ENCODE measurements at regions not wholly inside any gene's neighbourhood (a gene's known extent, or its start where the extent isn't known, plus 50 kb on each side); places are given as distances from the start of the nearest gene placed in this dataset.

DNA sequence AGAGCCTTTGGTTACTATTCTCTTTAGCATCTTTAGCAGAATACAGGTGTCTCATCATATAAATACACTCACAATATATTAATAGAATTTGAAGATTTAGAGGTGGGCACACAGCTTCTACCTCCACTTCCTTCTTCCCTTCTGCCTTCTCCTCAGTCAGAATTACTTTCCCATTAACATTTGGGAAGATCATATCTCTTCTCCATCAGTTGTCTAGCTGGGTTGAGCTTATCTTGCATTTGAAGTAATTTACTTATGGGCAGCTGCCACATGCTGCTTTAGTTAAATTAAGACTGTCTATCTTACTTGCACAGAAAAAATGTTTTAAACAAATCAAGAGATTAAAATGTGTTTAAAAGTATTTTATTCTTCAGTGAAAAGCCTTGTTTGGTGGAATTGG, 110.1 kb upstream of the ASIC2 start:
- no peak for DNase-seq (ENCODE audit: low read depth in 2 of 3, low spot score in 2 of 3)

DNA sequence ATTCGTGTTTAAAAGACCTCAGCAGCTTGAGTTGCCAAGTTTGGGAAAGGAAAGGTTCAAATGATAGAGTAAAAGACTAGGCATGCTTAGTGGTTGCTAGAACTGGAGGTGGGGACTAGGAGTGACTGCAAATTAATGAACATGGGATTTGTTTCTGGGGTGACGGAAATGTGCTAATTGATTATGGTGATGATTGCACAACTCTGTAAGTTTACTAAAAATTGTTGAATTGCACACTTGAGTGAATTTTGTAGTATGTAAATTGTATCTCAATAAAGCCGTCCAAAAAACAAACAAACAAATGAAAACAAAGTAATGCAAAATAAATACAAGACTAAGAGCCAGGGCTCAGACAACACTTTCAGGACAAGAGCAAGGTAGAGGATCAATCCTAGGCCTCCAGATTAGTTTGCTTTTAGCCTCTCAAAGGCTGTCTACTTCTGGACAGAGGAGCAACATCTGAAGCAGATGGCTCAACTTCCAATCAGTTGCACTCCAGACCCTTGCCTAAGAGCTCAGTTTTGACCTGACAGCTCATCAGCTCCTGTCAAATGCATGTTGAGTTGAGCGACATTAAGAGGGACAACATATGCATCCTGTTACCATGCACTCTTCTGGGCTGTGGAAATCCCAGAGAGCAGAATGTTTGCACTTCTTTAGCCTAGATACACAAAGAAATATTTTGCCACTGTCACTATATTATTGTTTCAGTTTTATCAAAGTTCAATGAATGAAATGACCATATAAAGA, 111.2 kb upstream of the ASIC2 start:
- DNase-seq (ENCODE audit: low read depth in 2 of 3, low spot score in 2 of 3) = no peak

DNA sequence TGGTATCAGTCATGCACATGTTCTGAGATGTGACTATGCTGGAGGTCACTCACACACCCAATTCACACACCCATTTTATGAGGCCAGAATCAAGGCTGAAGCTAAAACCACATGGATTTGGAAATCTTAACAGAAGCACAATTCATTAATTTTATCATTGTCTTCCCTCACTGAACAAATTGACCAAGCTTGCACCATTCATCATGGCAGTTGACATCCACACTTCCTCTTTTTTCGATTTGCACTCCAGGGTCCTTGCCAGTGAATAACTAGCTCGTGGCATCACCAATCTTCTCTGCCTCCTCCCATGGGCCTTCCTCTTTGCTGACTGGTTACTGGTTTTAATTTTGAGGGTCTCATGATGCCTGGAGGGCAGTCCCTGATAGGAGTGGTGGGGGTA, 123.0 kb upstream of the ASIC2 start:
- DNase-seq (ENCODE audit: low read depth in 2 of 3, low spot score in 2 of 3) = peak in 2 of 3 donors; percentile 5 to 57

DNA sequence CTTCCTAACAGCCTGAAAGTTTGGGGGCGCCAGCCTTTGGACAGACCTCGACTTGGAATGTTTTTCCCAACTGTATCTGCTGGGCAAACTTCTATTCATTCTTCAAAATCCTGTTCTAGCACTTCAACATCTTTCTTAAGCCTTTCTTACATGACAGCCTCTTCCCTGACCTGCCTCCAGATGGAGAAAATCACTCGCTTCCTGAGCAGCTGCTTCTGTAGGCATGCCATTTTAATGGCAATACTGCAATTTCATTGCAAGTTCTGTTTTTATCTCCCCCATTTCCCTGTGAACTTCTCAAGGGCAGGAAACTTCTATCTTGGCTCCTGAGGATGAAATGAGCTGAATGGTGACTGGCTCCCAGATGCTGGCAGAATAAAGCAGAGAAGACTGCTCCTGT, 128.8 kb upstream of the ASIC2 start:
- peak in 1 of 3 donors; percentile 9 for DNase-seq (ENCODE audit: low read depth in 2 of 3, low spot score in 2 of 3)

DNA sequence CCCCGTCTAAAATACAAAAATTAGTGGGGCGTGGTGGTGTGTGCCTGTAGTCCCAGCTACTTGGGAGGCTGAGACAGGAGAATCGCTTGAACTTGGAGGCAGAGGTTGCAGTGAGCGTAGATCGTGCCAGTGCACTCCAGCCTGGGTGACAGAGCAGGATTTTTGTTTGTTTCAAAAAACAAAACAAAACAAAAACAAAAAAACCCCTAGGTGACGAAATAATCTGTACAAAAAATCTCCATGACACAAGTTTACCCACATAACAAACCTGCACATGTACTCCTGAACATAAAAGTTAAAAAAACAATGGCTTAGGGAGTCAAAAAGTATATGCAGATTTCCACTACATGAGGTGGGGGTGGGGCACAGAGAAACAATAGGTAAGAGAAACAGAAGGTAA, 140.5 kb upstream of the ASIC2 start:
- DNase-seq (ENCODE audit: low read depth in 2 of 3, low spot score in 2 of 3) = no peak

DNA sequence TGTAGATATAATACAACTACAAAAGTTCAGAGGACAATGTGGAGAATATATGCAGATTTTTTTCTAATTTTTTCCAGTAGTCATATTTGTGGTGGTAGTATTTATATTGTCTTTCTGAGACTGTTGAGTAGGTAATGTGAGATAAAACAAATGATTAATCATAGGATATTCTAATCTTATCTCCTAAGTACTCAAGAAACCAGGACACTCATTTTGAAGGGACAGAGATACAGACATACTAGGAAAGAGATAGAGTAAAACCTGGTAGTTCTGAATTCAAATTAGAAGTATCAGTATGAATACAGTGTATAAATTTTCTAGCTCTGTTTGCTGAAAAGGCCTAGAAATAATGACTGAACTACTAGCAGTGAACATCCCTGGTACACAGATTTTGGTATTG, 141.7 kb upstream of the ASIC2 start:
- no peak for DNase-seq (ENCODE audit: low read depth in 2 of 3, low spot score in 2 of 3)

DNA sequence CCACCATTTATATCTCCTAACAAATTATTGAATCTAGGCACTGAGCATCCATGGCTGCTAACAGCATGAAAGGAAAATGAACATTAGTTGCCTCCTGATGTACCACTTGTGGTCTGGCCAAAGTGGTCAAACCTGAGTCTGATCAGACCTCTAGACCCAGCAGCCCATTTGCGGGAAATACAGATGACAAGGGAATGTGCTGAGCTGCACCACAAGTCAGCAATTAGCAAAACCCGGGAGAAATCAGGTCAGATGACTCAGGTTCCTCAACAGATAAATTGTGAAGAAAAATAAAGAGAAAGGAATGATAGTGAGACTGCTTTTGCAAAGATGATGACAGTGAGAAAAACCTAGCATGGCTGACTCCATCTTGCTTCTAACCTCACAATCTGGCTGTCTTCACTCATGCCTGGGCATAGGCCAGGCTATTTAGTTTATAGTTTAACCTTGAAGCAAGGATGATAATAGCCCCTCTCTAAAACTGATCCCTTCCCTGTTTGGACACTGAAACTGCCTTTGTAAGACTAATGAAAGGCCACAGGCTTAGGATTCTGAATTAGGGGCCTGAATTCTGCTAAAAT, 142.7 kb upstream of the ASIC2 start:
- no peak for DNase-seq (ENCODE audit: low read depth in 2 of 3, low spot score in 2 of 3)

DNA sequence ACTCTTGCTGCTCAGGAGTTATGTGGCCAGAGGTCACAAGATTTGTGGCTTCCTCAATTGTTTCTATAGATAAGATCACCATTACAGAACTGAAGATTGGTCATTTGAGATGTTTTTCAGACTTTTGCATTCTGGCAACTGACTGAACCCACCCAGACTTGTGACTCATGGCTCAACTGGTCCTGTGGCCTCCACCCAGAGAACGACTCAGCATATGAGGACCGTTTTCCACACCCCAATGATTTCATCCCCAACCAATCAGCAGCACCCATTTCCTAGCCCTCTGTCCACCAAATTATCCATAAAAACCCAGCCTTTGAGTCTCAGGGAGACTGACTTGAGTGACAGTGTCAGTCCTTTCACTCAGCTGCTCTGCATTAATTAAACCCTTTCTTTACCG, 143.2 kb upstream of the ASIC2 start:
- DNase-seq (ENCODE audit: low read depth in 2 of 3, low spot score in 2 of 3) = no peak

DNA sequence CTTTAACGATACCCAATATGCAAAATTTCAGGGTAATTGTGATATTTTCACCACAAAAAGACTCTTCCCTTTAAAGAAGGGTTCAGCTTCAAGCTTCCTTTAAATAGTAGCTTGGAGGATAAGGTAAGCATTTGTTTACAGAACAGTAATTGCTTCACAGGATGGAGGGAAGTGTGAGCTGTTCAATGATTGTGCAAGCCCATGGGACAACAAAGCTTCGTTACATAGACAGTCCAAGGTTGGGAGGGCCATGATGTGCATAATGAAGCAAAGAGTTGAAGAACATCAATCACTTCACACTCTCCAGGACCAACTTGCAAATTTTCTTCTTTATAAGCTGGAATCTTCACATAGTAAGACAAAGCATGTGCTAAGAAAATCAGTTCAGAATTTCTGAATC, 145.0 kb upstream of the ASIC2 start:
- DNase-seq (ENCODE audit: low read depth in 2 of 3, low spot score in 2 of 3) = no peak

DNA sequence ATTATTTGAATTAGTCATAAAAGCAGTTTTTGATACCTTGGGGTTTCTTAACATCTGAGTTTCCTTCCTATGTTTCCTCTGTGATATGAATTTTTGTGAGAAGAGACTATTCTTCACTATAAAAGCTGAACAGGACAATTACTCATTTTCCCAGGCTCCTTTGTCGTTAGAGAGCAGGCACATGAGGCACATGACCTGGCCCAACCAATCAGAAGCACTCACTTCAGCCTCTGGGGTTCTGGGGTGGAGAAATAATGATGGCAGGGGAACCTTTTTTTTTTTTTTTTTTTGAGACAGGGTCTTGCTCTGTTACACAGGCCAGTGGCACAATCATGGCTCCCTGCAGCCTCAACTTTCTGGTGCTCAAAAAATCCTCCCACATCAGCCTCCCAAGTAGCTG, 145.5 kb upstream of the ASIC2 start:
- DNase-seq (ENCODE audit: low read depth in 2 of 3, low spot score in 2 of 3) = no peak

DNA sequence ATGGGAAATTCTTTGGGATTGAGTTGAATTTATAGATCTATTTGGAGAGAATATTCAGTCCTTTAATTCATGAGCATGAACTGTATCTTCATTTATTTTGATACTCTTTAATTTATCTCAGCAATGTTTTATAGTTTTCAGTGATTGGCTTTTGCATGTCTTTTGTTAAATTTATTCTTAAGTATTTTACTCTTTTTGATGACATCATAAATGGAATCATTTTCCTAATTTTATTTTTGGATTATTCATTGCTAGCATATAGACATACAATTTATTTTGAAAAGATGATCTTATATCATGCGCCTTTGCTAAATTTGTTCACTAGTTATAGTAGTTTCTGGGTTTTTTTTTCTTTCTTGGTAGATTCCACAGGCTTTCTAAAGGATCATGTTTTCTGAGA, 149.2 kb upstream of the ASIC2 start:
- no peak for DNase-seq (ENCODE audit: low read depth in 2 of 3, low spot score in 2 of 3)

DNA sequence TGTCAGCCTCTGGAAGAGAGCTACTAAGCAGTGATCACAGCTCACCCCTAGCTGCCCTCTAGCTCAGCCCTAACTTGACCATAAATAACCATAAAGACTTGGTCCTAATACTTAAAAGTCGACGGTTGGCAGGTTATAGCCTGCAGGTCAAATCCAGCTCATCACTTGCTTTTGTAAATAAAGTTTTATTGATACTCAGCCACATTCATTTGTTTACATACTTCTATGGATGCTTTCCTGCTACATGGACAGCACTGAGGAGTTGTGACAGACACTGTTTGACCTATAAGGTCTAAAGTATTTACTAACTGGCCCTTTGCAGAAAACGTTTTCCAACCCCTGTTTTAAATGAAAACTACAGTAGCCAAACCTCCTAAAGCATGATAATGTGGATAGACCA, 151.6 kb upstream of the ASIC2 start:
- DNase-seq (ENCODE audit: low read depth in 2 of 3, low spot score in 2 of 3) = no peak

DNA sequence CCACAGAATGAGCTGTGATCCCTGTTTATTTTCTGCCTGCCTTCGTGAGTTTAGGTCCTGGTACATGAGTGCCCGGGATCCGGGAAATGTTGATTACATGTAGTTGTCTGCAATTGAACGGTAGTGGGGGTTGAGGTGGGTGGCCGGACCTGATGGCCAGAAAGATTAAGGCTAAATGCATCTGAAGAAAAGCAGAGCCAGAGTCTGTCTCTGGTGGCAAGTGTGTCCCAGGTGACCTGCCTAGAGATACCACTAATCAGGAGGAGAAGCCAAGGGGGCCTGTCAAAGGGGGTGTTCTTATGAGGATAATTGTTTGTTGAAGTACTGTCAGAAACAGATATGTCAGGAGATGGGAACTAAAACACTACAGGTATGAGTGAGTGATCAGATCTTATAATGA, 154.0 kb upstream of the ASIC2 start:
- no peak for DNase-seq (ENCODE audit: low read depth in 2 of 3, low spot score in 2 of 3)

DNA sequence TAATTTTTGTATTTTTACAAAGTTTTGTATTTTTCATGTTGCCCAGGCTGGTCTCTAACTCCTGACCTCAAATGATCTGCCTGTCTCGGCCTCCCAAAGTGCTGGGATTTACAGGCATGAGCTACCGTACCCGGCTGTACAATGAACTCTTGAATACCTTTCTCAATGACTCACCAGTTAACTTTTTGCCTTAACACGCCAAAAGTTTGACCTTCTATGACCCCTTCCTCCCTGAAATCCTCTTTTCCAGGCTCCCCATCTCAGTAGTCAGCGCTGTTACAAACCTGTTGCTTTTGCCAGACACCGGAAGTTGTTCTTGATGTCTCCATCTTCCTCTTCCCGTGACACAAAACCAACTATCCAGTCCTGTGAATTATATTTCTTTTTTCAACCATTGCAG, 158.1 kb upstream of the ASIC2 start:
- DNase-seq (ENCODE audit: low read depth in 2 of 3, low spot score in 2 of 3) = no peak

DNA sequence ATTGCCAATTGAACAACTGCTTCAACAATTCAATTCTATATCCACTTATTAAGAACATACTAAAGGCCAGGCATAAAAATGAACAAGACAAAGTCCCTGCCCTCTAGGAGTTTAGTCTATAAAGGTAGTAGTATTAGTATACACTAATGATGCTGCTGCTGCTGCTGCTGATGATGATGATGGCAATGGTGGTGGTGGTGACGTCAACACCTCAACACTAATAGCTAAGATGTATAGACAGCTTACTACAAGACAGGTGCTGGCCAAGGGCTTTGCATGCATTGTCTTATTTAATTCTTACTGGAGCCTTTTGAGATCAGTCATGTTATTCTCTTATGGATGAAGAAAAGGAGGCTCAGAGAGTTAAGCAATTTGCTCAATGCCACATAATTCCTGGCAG, 164.4 kb upstream of the ASIC2 start:
- no peak for DNase-seq (ENCODE audit: low read depth in 2 of 3, low spot score in 2 of 3)

DNA sequence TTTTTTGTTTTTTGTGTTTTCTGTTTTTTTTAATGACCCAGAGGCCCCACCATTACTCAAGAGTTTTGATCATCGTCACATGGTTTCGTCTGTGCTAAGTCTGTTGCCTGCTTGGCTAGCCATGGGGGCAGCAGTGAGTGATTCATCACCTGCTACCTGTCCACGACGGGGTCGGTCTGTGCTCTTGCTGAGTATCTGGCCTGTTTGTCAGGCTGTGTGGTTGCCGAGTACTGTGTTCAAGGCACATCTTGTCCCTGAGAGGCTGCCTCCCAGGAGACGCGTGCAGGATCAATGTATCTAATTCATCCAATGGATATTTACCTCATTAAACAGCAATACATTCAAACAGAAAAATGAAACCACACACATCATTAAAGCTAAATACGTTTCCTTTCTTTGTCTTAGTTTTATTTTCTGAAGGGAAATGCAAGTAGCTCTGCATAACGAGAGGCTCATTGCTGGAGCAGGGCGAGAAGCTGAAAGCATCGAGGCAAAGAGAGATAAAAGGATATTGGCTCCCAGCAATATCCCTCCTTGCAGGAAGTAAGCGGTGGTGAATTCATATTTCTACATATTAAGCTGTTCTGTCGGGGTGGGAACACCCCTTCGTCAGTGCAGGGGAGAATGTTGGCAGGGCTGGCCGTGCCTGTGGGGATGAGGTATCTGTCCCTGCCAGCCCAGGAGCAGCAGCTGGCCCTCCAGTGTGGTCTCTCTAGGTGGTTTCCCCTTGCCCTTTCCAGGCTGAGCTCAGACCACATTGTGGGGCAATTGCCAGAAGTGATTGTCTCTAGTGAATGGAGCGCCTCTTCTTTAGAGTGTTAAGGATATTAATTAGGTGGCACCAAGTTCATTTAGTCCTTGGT, 166.2 kb upstream of the ASIC2 start:
- no peak for DNase-seq (ENCODE audit: low read depth in 2 of 3, low spot score in 2 of 3)

DNA sequence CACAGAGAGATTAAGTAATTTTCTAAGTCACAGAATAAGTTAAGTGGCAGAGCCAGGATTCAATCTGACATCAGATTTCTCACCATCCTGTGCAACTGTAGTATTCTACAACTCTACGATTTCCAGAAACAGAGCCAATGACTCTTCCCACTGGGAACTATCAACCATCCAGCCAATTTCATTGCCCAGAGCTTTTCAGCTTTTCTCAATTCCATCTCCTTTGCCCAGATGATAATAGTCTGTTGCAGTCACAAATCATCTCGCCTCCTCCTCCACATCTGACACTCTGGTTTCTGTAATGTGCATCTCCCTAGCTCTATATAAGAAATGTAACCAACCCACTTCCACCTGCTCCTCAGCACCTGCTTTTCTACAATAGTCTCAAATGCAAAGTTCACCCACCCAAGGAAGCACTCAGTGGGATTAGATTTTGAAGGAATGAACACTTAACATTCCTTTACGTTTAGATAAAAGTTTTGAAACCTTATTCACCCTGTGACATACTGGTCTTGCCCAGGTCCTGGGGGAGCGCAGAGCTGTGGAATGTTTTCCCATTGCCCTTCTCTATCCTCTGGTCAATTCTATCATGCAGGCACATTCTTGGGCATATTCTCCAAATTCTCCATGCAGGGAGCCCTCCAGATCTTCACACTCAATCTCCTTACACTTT, 167.8 kb upstream of the ASIC2 start:
- no peak for DNase-seq (ENCODE audit: low read depth in 2 of 3, low spot score in 2 of 3)

DNA sequence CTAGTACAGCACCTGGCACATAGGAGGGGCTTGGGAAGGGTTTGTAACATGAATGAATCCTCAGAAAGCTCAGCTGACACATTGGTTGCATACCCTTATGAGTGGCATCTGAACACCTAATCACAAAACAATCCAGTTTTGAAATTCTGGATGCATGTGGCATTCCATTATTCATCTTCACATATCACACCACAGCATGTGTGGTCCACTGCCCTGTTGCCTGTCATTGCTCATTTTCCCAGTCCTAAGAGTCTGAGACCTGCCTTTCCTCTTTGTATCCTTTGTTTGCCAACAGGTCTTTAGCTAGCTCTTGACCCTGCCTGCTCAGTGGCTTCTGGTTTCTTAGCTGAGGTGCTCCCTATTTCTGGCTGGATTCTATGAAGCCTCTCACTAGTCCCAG, 170.8 kb upstream of the ASIC2 start:
- DNase-seq (ENCODE audit: low read depth in 2 of 3, low spot score in 2 of 3) = no peak

DNA sequence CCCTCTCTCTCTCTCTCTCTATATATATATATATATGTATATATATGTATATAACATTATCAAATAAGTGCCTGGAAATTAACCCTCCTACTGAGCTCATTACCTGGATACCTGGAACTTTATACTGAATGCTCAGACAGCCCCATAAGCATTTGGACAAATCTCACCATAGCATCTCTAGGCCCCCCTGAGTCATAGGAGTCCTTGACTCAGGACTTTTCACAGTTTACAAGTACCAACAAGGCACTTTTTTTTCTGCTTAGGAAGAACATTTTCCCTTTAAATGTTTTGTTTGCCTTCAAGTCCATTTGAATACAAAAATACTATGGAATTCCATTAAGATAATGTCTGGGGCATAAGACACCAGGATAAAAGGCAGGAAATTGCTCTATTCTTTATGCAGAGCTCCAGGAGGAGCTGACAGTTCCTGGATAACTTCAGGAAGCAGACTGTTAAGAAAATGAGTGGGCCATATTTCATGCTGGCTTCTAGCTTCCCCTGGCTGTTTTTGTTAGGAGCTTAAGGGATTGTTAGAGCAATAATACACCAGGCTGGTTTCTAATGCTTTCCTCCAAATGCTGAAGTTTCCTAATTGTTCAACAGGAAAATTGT, 171.7 kb upstream of the ASIC2 start:
- no peak for DNase-seq (ENCODE audit: low read depth in 2 of 3, low spot score in 2 of 3)

DNA sequence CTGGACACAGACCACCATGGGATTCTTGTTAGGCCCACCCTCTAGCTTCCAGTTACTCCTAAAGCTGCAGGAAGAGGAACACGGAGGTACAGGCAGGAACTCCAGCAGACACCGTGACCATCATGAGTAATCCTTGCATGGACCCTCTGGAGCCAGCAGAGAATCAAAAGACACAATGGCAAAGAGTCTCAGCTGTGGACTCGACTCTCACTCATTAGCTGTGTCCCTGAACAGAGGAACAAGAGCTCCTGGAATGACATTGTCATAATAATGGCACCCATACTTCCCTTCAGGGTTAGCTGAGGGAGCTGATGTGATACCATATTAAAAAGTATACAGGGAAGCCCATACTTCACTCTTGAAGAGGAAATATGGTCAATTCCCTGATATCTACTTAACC, 176.3 kb upstream of the ASIC2 start:
- no peak for DNase-seq (ENCODE audit: low read depth in 2 of 3, low spot score in 2 of 3)

DNA sequence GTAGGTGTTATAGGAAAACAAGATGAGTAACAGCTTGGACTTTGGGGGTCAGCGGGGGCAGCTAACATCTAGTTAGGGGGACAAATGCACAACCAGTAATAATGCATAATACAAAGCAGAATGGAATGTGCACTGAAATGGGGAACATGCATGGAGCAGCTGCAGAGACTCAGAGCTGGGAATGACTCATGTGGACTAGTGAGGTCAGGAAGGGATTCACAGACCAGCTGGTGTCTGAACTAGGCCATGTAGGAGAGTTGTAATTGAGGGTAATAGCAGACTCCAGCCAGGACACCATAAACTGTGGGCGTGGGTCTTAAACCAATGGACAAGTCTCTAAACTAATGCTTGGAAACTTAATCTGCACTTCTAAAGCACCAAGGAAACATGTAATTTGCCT, 176.8 kb upstream of the ASIC2 start:
- DNase-seq (ENCODE audit: low read depth in 2 of 3, low spot score in 2 of 3) = no peak

All from hematopoietic multipotent progenitor cell (in vitro differentiated cells).